HG03175 (cell line): ENCODE measurements at regions not wholly inside any gene's neighbourhood (a gene's known extent, or its start where the extent isn't known, plus 50 kb on each side); places are given as distances from the start of the nearest gene placed in this dataset.
"Not testable (repeated sequence)": the region's sequence is repeated elsewhere in the genome, so short reads cannot be mapped to it uniquely, and the experiment has no call there.

ENCODE experiments used
- ATAC-seq: cut with Tn5 transposase; IDR thresholded peaks from one replicate; pipeline ENCODE4 v1.9.1; 2021; ENCODE audit warnings: mild to moderate bottlenecking, moderate library complexity; ENCODE audit not compliant: unreplicated experiment

DNA sequence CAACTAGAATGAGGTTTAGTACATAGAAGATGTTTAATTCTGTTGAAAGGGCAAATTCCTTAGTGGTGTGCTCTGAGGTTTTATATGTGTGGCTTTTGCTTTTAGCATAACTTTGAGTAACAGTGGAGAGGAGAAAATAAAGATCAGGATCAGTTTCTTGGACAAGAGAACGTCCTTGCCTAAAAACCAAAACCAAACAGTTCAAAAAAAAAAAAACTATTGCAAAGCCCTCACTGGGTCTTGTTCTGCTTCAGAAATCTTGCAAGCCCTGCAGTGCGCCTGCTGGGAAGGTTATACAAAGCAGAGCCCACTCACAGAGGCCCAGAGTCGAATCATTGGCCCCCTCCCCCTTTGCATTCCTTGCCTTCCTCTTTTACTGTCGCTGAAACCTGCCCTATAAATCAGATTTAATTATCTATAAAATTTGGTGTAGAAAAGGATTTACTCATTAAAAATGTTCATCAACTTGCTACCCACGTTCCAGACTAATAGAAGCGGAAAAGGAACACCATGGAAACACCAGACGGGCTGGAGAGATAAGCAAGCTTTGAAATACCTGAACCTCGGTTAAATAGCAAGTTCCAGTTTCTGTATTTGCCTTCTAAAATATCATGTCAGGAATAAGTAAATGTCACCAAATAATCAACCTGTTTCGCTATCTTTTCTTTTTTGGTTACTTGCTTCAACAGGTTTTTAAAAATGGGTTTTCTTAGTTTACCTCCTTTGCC, 201.6 kb upstream of the PTBP2 start:
- no peak for ATAC-seq

DNA sequence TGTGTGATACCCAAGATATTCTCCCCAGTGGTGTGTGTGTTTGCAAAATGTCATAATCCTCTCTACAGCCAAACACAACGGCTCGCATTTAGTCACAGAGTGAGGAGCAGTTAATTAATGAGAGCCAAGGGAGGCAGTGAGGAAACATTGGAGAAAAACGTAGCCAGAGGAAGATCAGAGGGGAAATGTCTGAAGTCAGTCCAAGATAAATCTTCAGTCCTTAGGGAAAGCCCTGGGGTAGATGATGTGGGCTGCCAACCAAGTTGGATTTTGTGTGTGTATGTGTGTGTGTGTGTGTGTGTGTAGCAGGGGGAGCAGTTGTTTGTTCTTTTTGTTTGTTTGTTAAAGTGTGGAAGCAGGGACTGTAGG, 201.0 kb upstream of the PTBP2 start:
- no peak for ATAC-seq

DNA sequence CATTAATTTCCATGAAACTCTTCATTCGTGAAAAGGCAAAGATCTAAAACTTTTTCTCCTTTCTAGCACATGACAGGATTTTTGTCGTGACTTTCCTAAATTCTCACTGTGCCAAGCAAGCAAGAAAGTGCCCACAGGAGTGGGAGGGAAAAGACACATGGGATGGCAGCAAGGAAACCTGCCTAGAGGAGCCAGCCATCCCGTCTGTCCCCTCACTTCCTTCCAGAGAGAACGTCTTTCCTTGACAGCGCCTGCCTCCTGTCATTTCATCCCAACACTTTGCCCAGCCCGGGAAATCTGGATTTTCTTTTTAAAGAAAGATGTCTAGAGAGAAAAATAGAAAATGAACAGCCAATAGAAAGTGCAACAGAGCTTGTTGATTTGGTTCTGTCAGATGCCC, 200.6 kb upstream of the PTBP2 start:
- ATAC-seq = no peak

DNA sequence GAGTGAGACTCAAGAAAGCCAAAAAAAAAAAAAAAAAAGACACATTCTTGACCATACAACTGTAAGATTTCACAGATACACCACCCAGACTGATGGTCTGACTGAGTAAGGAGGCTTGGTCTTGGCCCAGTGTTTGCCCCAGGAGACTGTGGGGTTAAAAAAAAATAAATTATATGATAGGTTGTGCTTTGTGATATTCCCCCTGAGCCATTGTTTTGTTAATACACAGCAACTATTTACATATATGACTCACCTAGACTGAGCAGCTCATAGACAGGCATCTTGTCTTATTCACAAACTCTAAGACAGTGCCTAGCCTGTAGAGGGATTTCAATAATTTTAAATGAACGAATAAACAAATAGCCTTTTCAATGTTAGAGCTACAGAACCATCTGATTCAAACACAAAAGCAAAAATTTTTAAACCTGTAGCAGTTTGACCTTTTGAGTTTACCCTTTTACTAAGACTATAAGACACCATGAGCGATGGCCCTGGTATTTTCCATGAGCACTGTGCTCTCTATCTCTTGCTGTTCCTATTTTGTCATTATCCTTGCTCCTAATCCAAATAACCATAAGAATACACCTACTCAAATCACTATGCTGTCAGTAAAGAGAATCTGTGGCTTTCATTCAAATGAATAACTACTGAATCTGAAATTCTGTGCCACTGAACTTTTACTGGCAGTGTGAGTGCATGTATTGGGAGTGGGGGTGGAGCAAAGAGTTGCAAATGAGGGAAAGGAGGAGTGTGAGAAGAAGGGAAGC, 199.4 kb upstream of the PTBP2 start:
- no peak for ATAC-seq

DNA sequence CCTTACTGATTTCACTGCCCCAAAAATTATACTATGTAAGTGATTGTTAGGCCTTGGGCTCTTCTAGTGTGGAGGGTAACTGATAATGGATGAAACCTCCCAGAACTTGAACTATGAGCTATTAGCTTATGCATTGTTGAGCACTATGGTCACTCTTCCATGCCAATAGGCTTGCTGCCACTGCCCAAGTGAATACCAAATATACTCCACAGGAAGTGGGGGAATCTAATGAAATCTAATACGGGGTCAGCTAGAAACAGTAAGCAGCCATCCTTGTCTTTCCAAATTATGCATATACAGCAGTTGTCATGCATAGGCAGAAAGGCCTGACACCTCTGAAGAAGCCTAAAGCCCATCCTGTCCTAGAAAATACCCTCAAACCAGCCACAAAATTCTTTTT, 198.7 kb upstream of the PTBP2 start:
- no peak for ATAC-seq

DNA sequence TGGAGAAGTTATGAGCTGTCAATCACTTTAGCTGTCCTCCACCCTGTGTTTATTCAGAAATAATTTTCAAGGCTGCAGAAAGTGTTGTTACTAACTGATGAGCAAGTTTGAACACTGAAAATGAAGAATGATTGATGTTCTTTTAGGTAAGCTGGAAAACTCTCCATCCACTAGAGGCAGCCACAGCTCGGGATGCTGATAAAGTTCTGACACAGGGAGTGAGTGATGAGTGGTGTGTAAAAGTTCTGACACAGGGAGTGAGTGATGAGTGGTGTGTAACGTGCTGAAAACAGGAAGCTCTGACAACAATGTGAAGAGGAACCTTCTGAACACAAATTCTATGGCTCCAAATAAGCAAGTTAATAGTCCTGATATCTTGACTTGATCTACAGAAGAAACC, 197.5 kb upstream of the PTBP2 start:
- ATAC-seq = no peak

DNA sequence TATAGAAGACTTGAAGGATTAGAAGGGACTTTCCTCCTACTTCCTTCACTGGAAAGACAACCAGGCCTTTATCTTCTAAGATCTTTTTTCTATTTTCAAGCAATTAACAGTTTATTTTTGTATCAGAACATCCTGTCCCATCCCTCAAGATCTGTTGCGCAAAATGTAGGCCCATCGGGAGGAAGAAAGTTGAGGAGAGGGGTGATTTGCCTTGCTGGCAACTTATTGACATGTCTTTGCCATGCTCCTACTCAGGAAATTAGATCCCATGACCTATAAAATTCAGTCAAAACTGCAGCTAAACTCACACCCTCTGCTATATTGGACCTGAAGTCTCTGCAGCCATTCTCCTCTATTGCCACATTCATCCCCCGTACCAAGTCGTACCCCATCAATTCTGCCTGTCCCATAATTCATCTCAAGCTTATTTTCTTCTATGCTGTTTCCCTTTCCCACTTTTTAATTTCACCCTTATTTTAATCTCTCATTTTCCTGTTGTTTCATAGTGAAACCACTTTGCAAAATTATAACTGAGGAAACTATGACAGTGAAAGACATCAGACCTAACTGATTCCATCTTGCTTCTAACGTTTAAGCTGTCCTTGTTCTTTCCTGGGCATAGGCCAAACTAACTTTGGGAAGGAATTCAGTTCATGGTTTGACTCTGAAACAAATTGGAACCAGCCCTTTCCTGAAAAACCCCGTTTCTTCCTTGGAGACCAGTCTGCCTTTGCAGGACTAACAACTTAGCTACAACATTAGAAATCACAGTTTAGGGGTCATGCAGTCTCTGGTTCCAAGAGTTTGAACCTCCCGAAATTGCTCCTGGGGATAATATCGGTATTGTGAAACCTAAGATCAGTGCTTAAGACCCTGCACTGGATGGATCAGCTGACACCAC, 195.7 kb upstream of the PTBP2 start:
- ATAC-seq = no peak

DNA sequence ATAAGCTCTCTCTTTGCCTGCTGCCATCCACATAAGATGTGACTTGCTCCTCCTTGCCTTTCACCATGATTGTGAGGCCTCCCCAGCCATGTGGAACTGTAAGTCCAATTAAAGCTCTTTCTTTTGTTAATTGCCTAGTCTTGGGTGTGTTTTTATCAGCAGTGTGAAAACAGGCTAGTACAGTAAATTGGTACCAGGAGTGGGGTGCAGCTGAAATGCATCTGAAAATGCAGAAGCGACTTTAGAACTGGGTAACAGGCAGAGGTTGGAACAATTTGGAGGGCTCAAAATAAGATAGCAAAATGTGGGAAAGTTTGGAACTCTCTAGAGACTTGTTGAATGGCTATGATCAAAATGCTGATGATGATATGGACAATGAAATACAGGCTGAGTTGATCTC, 192.9 kb upstream of the PTBP2 start:
- ATAC-seq = not testable (repeated sequence)

DNA sequence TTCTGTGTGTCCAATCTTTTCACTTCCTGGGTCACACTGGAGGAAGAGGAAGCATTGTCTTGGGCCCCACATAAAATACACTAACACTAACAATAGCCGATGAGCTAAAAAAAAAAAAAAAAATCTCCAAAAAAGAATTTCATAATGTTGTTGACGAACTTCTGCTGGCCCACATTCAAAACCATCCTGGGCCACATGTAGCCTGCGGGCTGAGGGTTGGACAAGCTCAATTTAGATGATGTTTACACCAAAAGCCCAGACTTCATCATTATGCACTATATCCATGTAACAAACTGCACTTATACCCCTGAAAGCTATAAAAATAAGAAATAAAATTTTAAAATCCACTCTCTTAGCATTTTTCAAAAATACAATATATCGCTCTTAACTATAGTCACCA, 187.8 kb upstream of the PTBP2 start:
- ATAC-seq = no peak

DNA sequence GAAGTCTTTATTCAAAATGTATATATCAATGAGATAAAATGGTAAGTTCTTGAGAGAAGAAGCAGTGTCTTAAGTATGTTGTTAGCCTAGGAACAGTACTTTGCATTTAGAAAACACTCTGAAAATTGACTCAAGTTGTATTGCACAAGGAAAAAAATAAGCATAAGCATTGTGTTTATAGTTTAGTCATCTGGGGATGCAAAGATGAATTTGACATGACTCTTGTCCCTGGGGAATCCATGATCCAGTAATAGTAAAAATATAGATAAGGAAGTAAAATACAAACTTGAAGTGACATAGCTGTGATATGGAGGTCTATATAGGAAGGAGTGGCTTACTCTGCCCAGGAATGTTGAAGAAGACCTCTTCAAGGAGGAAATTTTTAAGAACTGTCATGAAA, 185.0 kb upstream of the PTBP2 start:
- no peak for ATAC-seq

DNA sequence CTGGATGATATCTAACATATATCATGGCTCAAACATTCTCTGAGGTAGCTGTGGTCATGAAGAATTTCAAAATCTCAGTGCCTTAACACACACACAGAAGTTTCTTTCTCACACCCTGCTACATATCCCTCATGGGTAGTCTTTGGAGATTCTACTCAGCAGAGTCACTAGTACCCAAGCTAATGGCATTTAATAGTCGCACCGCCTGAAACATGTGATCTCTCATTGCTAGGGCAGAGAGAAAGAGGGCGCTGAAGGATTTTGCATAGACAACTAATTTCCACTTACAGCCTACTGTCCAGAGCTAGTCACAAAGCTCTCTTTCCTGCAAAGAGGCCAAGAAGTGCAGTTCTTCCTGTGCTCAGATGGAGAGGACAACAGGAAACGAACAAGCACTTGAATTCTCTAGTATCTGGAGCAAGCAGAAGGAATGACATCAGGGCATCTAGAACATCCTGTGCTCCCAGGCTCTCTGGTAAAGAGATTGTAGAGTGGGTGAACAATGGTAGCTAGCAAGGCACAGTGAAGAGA, 183.4 kb upstream of the PTBP2 start:
- ATAC-seq = no peak

DNA sequence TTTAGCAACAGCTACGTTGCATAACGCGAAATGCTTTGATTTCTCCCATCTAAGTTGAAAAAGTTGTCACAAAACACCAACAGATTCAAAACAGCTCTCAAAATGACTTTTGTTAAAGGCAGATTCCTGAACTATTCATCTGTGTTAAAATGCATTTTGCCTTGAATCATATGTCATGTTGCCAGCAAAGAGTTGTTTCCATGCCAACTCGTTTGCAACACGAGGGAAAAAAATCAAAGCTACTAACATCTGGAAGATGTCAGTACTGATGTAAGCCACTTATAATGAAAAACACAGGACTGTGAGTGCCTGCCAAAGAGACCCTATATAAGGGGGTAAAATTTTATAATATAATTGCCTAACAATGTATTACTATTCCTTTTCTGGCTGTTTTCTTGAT, 182.7 kb upstream of the PTBP2 start:
- no peak for ATAC-seq

DNA sequence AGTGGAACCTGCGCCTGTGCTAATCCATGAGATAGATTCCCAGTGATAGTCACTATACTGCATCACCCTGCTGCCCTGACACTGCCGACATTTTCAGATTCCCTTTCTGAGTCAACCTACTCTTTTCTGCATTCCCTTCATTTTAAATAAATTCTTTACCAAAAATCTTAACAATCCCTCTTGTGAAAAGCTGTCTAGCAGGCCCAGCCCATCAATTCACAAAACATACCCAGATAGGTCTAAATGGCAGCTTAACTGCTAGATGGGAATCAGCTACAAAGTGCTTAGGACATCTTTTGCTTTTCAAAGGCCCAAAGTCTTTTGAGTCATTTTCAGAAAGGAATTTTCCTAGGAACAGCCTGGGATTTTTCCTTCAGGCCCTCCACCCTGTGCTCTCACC, 180.1 kb upstream of the PTBP2 start:
- ATAC-seq = no peak

DNA sequence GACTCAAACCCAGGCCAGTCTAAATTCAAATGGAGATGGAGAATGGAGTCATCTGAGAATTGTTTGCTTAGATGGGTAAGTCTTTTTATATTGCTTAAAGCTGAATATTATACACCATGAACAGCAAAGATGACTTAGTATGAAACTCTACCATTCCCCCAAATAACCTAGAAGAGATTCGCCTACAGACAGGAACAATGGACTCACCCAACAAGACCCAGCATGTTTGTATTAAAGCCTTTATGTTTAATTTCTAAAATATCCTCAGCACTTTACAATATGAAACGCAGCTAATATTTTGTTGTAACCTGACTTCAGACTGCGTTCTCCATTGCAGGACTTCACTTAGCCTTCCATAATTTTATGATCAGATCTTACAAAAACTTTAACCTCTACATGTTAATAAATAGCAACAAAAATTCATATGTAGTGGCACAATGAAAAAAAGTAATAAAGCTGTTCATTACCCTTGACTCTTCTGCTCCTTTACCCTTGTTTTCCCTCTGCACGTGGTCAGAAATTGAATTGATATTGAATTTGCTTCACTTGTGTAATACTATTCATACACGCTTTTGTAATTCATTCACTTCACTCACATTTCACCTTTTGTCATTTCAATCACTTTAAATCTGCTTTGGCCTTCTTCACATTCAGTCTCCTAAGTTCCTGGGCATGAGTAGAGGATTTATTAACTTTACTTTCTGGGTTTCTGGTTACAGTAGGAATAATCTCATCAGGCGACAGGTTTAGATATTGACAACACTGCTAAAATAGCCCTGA, 177.3 kb upstream of the PTBP2 start:
- ATAC-seq = no peak

DNA sequence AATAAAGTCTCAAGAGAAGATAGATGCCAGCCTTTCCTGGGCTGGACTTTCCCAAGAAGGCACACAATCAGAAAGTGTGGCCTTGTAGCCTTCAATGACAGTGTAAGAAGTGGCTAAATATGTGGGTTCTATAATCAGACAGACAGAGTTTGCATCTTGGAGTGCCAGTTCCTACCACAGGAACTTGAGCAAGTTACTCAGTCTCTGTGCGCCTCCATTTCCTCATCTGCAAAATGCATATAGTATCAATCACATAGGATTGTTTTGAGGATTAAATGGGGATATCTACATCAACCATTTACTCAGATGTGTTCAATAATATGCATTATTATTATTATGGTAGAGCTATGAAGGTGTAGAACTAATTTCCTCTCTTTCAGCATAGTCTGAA, 176.8 kb upstream of the PTBP2 start:
- ATAC-seq = no peak

DNA sequence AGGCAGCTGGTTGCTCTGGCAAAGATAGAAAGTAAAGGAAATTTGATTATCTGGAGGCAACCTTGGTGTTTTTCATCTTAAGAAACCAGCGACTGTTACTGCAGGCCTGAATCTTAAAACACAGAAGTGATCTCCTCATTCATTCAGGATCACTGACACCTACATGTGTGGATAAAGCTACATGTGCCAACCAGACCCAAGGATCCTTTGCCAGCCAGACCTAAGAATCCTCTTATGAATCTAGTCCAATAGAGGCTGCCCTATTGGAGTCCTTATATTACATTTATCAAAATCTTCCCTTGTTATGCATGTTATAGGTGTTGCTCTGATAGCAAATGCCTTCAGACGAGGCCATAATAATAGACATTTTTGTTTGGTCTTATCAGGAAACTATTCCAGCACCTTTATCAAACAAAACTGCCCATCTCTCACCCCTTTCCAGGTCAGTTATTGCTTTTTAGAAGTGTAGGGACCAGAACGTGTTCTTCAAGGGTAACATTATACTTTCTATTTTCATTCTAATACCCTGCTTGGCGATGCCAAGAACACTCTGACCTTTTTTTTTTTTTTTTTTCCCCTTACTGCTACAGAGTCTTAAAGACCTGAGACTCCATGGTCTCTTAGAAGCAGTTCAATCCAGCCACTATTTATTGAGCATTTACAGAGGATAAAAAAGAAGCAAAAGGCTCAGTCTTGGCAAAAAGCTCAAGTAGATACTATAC, 175.5 kb upstream of the PTBP2 start:
- ATAC-seq = no peak

DNA sequence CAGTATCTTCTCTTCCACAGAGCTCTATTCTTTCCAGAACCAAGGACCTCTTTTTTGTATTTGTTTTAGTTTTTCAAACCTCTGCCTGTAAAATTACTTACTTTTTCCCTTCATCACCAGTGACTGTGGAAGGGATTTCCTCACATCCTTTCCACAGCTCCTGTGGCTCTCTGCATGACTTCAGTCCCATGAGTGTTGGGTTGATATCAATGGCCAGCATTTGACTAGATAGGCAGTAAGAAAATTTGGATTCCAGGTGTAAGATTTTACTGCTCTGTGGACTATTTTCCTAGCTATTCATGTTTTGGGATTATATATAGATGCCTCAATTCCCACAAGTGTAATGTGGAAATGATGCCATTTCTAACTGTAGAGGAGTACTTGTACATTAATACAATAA, 171.5 kb upstream of the PTBP2 start:
- ATAC-seq = no peak

DNA sequence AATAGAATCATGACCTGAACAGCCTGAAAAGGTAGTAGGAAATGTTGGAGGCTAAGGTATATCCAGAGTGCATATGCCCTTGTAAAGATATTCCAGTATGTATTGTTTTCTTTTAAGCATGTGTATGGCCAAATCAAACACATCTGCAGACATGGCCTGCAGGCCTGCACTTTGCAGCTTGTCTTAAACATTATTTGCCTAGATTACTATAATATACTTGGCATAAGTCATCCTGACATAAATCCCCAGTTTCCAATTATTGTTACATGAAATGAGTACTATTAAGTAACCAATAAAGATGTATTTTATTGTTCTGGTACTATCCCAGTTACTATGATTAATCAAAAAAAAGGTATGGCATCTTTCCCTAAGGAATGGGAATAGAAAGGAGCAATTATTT, 169.1 kb upstream of the PTBP2 start:
- no peak for ATAC-seq

DNA sequence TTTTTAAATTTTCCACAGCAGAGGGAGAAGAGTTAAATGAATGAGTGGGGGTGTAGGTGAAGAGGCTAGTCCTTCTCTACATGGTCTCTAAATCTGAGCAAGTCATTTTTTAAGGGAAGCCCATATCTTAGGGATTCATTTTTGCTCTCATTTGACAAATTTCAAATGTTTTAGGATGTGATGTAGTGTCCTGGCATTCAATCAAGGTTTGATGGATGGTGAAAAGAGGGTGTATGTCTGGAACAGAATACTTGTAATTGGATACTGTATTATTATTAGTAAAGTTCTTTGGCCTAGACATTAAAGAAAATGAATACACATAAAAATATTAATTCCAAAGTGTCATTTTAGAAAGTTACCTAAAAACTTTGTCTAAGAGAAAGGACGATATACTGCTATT, 167.8 kb upstream of the PTBP2 start:
- ATAC-seq = no peak

DNA sequence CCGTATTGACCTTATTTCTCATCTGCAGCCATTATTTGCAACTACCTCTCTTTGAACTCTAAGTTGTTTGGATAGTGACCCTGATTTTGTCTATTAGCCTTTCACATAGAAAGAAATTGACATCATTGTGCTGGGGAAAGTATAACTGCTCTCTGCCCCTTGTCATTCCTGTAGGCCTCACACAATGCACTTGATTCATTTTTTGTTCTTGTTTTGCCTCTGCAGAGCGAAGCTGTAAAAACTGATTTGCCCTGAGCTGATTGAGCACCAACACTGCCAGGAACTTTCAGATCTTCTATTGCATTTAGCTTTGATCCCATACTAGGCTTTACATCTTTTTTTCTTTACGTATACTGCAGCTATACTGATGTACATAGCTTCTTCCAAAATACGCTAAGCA, 167.2 kb upstream of the PTBP2 start:
- ATAC-seq = no peak
